Posterior vena cava (tissue), 2 donors: ENCODE measurements at regions not wholly inside any gene's neighbourhood (a gene's known extent, or its start where the extent isn't known, plus 50 kb on each side); places are given as distances from the start of the nearest gene placed in this dataset.
"Not testable (repeated sequence)": the region's sequence is repeated elsewhere in the genome, so short reads cannot be mapped to it uniquely, and the experiment has no call there.

Experiments
- DNase-seq: peaks from one replicate; pipeline ENCODE4 v3.0.0-alpha.2; 2020; ENCODE audit warnings: low spot score
- intact Hi-C, 2 donors: fragments of 100-400 bp; cut with DNase I; formaldehyde crosslinking; loops; one replicate each; pipeline versions ENCODE4 v1.14.1 to v1.14.2; 2022 to 2023
- donor health status: DM: yes; HTN: yes; CAD: no.
- donor health status: DM: yes; HTN: yes; CAD: no.

GRCh38 chr1:187588917-187589316 lies 760.2 kb downstream of the PLA2G4A start:
- no peak for DNase-seq
- intact Hi-C loops = no loop called here

GRCh38 chr1:187605736-187606135 lies 777.0 kb downstream of the PLA2G4A start:
- no peak for DNase-seq
- intact Hi-C loops = no loop called here

- DNase-seq = peak; percentile 66
- intact Hi-C loops = not testable (repeated sequence)
Observed at GRCh38 chr1:187615853-187616735, 787.3 kb downstream of the PLA2G4A start.

- peak; percentile 55 for DNase-seq
- intact Hi-C loops = not testable (repeated sequence)
Observed at GRCh38 chr1:187616830-187617229, 788.1 kb downstream of the PLA2G4A start.

- DNase-seq = no peak
- intact Hi-C loops = no loop called here
Observed at GRCh38 chr1:187617776-187618175, 789.0 kb downstream of the PLA2G4A start.

GRCh38 chr1:187619175-187619574 lies 790.4 kb downstream of the PLA2G4A start:
- intact Hi-C loops = no loop called here
- no peak for DNase-seq

GRCh38 chr1:187621951-187622350 lies 793.2 kb downstream of the PLA2G4A start:
- intact Hi-C loops = no loop called here

GRCh38 chr1:187622545-187622944 lies 793.8 kb downstream of the PLA2G4A start:
- DNase-seq = no peak
- intact Hi-C loops = no loop called here

More at GRCh38 chr1:187621951-187622350, 793.2 kb downstream of the PLA2G4A start:
- no peak for DNase-seq

- intact Hi-C loops = no loop called here
- no peak for DNase-seq
Observed at GRCh38 chr1:187624812-187625545, 796.2 kb downstream of the PLA2G4A start.

- intact Hi-C loops = no loop called here
- no peak for DNase-seq
Observed at GRCh38 chr1:187626056-187626455, 797.3 kb downstream of the PLA2G4A start.

GRCh38 chr1:187627516-187627915 lies 798.8 kb downstream of the PLA2G4A start:
- intact Hi-C loops = no loop called here
- no peak for DNase-seq

GRCh38 chr1:187629075-187629474 lies 800.3 kb downstream of the PLA2G4A start:
- intact Hi-C loops = no loop called here
- DNase-seq = no peak

- no peak for DNase-seq
- intact Hi-C loops = no loop called here
Observed at GRCh38 chr1:187630653-187631380, 802.1 kb downstream of the PLA2G4A start.

- intact Hi-C loops = no loop called here
- DNase-seq = no peak
Observed at GRCh38 chr1:187631381-187631675, 802.6 kb downstream of the PLA2G4A start.

- intact Hi-C loops = no loop called here
- DNase-seq = no peak
Observed at GRCh38 chr1:187631984-187632383, 803.2 kb downstream of the PLA2G4A start.

GRCh38 chr1:187634940-187635339 lies 806.2 kb downstream of the PLA2G4A start:
- intact Hi-C loops = no loop called here
- DNase-seq = no peak

- no peak for DNase-seq
- intact Hi-C loops = no loop called here
Observed at GRCh38 chr1:187638733-187639434, 810.1 kb downstream of the PLA2G4A start.

- no peak for DNase-seq
- intact Hi-C loops = no loop called here
Observed at GRCh38 chr1:187641015-187641414, 812.3 kb downstream of the PLA2G4A start.

- DNase-seq = no peak
- intact Hi-C loops = no loop called here
Observed at GRCh38 chr1:187641463-187641862, 812.7 kb downstream of the PLA2G4A start.

- no peak for DNase-seq
- intact Hi-C loops = no loop called here
Observed at GRCh38 chr1:187641907-187642306, 813.2 kb downstream of the PLA2G4A start.
